Gastroesophageal sphincter (tissue), 3 donors: ENCODE measurements at regions not wholly inside any gene's neighbourhood (a gene's known extent, or its start where the extent isn't known, plus 50 kb on each side); places are given as distances from the start of the nearest gene placed in this dataset.

Experiments
- CTCF ChIP-seq, 4 experiments: fragments of 200-600 bp in 2 of 4; fragments of 450-650 bp in 2 of 4; sonication (generic) in 1 of 4; IDR thresholded peaks; one replicate each; pipeline ENCODE4 v1.5.1; 2017 to 2019; ENCODE audit warnings: antibody characterized with exemption in 4 of 4, mild to moderate bottlenecking in 2 of 4, moderate library complexity in 2 of 4
- EP300 ChIP-seq: sonication (generic); formaldehyde crosslinking; IDR thresholded peaks from one replicate; pipeline ENCODE4 v1.6.1; 2017; ENCODE audit warnings: antibody characterized with exemption, mild to moderate bottlenecking

DNA sequence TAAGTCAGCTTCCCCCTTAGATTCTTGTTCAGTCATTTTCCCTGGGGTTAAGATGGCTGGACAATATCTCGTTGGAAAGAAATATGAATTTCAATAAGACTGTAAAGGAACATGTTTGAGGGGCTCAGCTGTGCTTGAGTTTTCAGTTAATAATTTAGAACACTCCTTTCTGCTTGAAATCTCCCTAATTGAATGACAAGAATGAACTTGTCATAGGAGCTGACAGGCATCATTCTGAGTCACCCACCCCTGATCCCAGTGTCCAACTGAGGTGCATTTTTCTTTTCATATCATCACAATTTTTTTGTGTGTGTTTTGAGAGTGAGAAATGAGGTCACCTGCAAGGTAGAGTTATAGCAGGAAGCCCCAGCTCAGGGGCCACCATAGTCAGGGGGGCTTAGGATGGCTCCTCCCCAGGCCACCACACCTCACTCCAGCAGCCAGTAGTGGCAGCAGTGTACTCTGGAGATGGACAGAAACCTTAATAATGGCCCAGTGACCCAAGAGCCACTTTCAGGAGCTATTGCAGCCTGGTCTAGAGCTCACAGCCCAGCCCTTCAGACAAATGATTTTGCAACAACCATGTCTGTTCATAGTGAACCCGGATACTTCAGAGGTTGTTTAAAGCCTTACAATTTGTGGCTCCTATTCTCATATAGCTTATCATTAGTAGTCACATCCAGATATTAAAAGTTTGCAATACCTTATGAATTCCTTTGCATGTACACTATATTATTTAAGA is 174.5 kb downstream of the MAIP1 start:
- TF ChIP-seq CTCF (IDR thresholded peaks at IDR 0.05), result no peak
- no peak for TF ChIP-seq EP300
